ENCODE measurements at regions not wholly inside any gene's neighbourhood (a gene's known extent, or its start where the extent isn't known, plus 50 kb on each side); places are given as distances from the start of the nearest gene placed in this dataset.

GRCh38 chr9:135418161-135418560, 61.4 kb upstream of the PPP1R26 start:
- Histone ChIP-seq H3K9ac (ENCODE audit: low read length) (no peak overlapping the region), H3K79me2 (ENCODE audit: control insufficient read depth, insufficient read depth, low read length) (no peaks in the 10 kb centered on the region), H3K4me1 (ENCODE audit: control insufficient read depth in 2 of 2, insufficient read depth in 2 of 2, low read length in 2 of 2) (no peaks in the 10 kb centered on the region), H3K27ac (ENCODE audit: low read length in 2 of 2) (no peak overlapping the region), H4K20me1 (ENCODE audit: control insufficient read depth, insufficient read depth, low read length, poor library complexity, severe bottlenecking) (no peaks in the 10 kb centered on the region), H2AFZ (ENCODE audit: insufficient read depth, low read depth, low read length, poor library complexity, severe bottlenecking) (no peak overlapping the region), H3K4me2 (replicated peaks; ENCODE audit: low read depth, low read length, poor library complexity, severe bottlenecking) (no peak overlapping the region), H3K36me3 (replicated peaks in 1 of 2; ENCODE audit: control extremely low read depth in 1 of 2, control insufficient read depth in 1 of 2, extremely low read depth in 1 of 2, insufficient read depth in 2 of 2, low read length in 1 of 2) (no peaks in the 10 kb centered on the region), H3K9me3 (ENCODE audit: control extremely low read depth in 1 of 3, control insufficient read depth in 2 of 3, insufficient read depth in 1 of 3, low read length in 2 of 3) (no peaks in the 10 kb centered on the region), H3K4me3 (ENCODE audit: control extremely low read depth in 1 of 5, extremely low read depth in 1 of 5, insufficient read depth in 1 of 5, low read depth in 2 of 5, low read length in 4 of 5) (no peak overlapping the region), H3K27me3 (replicated peaks in 1 of 4; ENCODE audit: control extremely low read depth in 1 of 4, control insufficient read depth in 3 of 4, insufficient read depth in 4 of 4, low read length in 3 of 4) (peaks cover 0 to 2% (median 0%) of the 10 kb centered on the region in 4 experiments)
- no peak for DNase-seq
- Mint-ChIP-seq H3K27me3 (peaks cover 22% of the 10 kb centered on the region), H3K4me1 (no peaks in the 10 kb centered on the region), H3K27ac (no peak overlapping the region), H3K9me3 (ENCODE audit: insufficient read depth) (no peaks in the 10 kb centered on the region), H3K4me3 (no peak overlapping the region)
- 89% methylated on average over 8 of the region's 8 CpGs for WGBS (ENCODE audit: insufficient coverage)
- ATAC-seq (ENCODE audit: low read depth): no peak
- no peak for TF ChIP-seq EZH2 (IDR thresholded peaks at IDR 0.05; ENCODE audit: borderline replicate concordance, insufficient read depth, low read depth, low read length, poor library complexity, severe bottlenecking)
- TF ChIP-seq CTCF (IDR thresholded peaks at IDR 0.05): no peak
- ChIA-PET CTCF (interaction anchor here (1.1 kb wide), 1 partner anchor 8 kb away, joined by 3 read pairs; no protein-coding TSS in a partner anchor), POLR2A (no interaction called here)
- intact Hi-C loops (cut with micrococcal nuclease): no loop called here

GRCh38 chr9:135419106-135419505, 60.5 kb upstream of the PPP1R26 start:
- Histone ChIP-seq H3K4me3 (ENCODE audit: control extremely low read depth in 1 of 5, extremely low read depth in 1 of 5, insufficient read depth in 1 of 5, low read depth in 2 of 5, low read length in 4 of 5) (no peak overlapping the region), H3K9me3 (ENCODE audit: control extremely low read depth in 1 of 3, control insufficient read depth in 2 of 3, insufficient read depth in 1 of 3, low read length in 2 of 3) (peaks cover 0 to 6% (median 3%) of the 10 kb centered on the region in 3 donors), H3K79me2 (ENCODE audit: control insufficient read depth, insufficient read depth, low read length) (no peaks in the 10 kb centered on the region), H3K27me3 (replicated peaks in 1 of 4; ENCODE audit: control extremely low read depth in 1 of 4, control insufficient read depth in 3 of 4, insufficient read depth in 4 of 4, low read length in 3 of 4) (no peaks in the 10 kb centered on the region), H3K27ac (ENCODE audit: low read length in 2 of 2) (no peak overlapping the region), H3K9ac (ENCODE audit: low read length) (no peak overlapping the region), H3K4me1 (ENCODE audit: control insufficient read depth in 2 of 2, insufficient read depth in 2 of 2, low read length in 2 of 2) (no peaks in the 10 kb centered on the region), H2AFZ (ENCODE audit: insufficient read depth, low read depth, low read length, poor library complexity, severe bottlenecking) (no peak overlapping the region), H3K36me3 (replicated peaks in 1 of 2; ENCODE audit: control extremely low read depth in 1 of 2, control insufficient read depth in 1 of 2, extremely low read depth in 1 of 2, insufficient read depth in 2 of 2, low read length in 1 of 2) (no peaks in the 10 kb centered on the region), H3K4me2 (replicated peaks; ENCODE audit: low read depth, low read length, poor library complexity, severe bottlenecking) (no peak overlapping the region), H4K20me1 (ENCODE audit: control insufficient read depth, insufficient read depth, low read length, poor library complexity, severe bottlenecking) (no peaks in the 10 kb centered on the region)
- H3K27ac Mint-ChIP-seq: no peak overlapping the region
- TF ChIP-seq EZH2 (IDR thresholded peaks at IDR 0.05; ENCODE audit: borderline replicate concordance, insufficient read depth, low read depth, low read length, poor library complexity, severe bottlenecking): no peak
- TF ChIP-seq CTCF (IDR thresholded peaks at IDR 0.05): no peak
- ChIA-PET POLR2A (no interaction called here), CTCF (interaction anchor here (1.1 kb wide), 1 partner anchor 9 kb away, joined by 3 read pairs; no protein-coding TSS in a partner anchor)
- DNase-seq (no peak), ATAC-seq (ENCODE audit: low read depth) (no peak)
- WGBS (ENCODE audit: insufficient coverage): 73% methylated on average over 1 of the region's 3 CpGs
- H3K4me3 Mint-ChIP-seq: no peak overlapping the region
- H3K9me3 Mint-ChIP-seq (ENCODE audit: insufficient read depth): no peaks in the 10 kb centered on the region
- no peaks in the 10 kb centered on the region for H3K4me1 Mint-ChIP-seq
- intact Hi-C loops (cut with micrococcal nuclease): no loop called here
- H3K27me3 Mint-ChIP-seq: peaks cover 27% of the 10 kb centered on the region
